CD4-positive, alpha-beta T cell treated with Interleukin-6 at 100 ng/mL for 8 hours (primary cell): ENCODE measurements at regions not wholly inside any gene's neighbourhood (a gene's known extent, or its start where the extent isn't known, plus 50 kb on each side); places are given as distances from the start of the nearest gene placed in this dataset.

Experiments used
- DNase-seq: peaks from one replicate; pipeline ENCODE4 v3.0.0-alpha.2; 2020; ENCODE audit warnings: mixed read lengths, low spot score

DNA sequence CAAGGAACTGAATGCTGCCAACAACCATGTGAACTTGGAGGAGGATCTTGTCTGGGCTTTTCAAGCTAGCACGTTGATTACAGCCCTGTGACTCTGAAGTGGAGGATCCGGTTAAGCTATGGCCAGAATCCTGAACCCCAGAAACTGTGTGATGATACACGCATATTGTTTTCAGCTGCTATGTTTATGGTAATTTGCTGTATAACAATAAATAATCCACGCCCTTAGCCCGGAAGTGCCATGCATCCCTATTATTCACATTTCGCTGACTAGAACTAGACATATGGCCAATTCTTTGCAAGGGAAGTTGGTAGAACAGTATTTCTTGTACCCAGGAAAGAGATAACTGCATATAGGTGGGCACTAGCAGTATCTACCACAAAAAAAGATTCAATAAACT lies 510.8 kb upstream of the BTBD3 start:
- no peak for DNase-seq

DNA sequence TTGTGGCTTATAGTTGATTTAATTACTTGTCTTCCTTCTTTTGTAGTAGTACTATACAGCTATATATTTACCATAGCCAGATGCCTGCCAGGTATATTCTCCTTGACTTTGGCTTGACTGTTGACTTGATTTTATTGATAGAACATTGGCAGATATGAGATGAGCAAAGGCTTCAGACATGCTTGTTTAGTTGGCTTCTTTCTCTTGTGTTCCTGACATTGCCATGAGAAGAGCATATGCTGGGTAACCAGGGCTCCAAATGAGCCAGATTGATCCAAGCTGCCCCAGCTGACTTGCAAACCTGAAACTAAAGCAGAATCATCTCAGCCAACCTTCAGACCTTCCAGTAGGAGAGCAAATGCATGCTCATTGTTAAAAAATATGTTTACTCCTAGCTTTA lies 508.1 kb upstream of the BTBD3 start:
- no peak for DNase-seq

DNA sequence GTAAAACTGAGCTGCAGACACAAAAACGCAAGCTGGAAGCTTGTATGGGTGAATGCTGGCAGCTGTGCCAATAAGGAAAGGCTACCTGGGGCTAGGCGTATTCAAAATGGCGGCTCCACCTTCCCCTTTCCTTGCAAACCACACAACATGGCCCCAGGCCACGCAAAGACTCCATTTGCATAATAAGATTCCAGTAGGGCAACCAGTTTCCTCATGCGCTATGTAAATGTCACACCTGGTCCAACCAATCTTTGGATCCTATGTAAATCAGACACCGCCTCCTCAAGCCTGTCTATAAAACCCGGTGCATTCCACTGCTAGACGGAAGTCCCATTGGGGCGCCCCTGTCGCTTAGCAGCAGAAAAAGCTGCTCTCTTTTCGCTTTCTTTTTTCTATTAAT lies 505.9 kb upstream of the BTBD3 start:
- DNase-seq = no peak

DNA sequence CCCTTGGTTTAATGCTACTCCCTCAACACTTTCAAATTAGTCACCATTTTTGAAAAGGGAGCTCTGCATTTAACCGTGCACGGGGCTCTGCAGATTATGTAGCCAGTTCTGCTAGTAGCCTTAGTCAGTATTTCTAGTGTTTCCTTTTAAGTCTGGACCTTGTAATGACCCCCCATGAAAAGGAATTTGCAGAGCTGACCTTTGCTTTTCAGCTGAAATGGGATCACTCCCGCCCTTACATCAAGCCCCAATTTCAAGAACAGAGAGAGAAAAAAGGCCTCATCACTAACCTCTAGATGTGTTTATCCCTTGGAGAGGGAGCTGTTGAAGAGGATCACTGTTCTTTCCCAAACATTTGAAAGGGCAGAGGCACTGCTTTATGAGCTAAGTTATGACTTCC lies 490.7 kb upstream of the BTBD3 start:
- no peak for DNase-seq

DNA sequence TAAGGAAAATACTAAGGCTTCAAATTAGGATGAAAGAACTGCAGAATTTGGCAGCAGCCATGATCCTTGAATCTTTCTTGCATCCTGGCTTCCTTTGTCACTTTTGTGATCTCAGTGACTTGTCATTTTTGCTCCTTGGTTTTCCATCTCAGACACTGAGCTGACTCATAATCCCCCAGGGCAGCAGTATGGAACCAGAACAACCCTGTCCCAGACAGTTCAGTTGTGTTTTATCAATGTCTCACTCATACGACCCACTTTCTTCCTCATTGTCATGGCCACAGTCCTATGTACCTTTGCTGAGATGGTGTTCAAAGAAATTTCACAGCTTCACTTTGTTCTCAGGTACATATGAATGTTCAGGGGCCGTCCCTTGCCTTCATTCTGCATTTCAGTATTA lies 488.5 kb upstream of the BTBD3 start:
- no peak for DNase-seq

DNA sequence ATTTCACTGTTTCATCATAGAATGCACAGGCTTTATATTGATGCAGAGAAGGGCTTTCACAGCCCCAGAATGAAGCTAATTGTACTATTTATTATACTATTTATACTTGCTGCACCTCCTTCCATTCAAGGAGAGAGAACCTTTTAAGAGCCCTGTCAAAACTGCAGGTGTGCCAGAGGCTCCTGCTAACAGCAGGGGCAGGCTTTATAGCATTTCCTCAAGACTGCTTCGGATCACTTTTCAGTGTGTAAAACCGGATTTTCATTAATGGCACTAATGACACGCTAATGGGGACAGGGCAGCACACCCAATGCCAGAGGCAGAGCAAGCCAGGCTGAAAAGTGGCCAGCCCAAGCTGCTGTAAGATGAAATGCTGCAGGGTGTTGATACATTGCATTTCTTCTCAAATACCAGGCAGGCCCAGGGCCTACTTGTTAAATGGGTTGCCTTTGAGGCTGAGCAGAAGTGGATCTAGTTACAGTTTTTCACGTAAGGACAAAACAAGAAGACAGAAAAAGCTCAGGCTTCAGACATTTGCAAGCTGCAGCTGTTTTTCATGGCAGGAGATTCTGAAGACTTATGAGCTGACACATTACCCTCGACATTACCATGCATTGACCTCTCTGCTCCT lies 487.7 kb upstream of the BTBD3 start:
- no peak for DNase-seq

DNA sequence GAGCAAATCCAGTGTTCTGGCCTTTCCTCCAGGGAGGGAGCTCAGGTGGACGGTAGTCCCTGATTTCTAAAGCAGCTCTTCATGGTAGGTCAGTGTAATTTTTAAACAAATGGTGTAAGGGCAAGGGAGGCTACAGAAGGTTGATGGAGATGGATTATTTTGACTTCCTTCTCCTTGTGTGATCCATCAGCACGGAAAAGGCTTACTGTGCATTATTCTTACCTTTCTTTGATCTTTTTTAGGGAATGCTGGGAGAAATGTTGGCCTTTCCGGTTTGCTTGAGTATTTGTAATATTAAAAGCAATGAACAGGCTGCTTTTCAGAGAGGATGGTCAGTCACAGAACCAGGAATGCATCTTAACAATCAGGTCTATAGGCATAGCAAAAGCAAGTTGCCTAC lies 487.0 kb upstream of the BTBD3 start:
- DNase-seq = no peak

DNA sequence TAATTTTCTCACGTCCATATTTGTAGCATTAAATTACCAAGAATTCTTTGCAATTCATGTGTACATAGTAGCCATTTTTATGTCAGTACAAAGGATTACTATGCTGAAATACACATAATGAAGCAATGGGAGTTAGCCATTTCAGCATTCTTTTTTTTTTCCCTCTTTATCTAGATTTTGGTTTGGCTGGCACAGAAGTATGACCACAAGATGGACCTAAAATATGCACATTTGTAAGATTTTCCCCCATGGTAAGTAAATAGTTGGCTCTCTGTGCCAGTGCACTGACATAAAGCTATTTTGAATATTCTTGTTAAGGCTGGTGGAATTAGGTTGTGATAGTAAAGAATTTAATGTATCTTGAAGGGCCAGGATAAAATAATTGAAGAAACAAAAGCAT lies 486.1 kb upstream of the BTBD3 start:
- no peak for DNase-seq

DNA sequence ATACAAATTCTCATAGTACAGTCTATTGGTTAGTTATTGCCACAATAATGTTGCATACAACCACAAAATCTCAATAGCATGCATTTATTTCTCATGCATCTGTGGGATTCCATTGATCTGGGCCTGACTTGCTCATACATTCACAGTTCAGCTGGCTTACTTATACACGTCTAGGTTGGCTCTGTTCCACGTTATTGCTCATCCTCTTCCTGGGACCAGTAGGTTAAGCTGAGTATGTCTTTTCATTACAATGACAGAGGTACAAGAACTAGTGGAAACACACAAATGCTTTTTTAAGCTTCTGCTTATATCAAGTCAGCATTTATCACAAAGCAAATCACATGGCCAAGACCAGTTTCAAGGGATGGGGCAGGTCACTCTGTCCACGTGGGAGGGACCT lies 485.3 kb upstream of the BTBD3 start:
- DNase-seq = no peak

DNA sequence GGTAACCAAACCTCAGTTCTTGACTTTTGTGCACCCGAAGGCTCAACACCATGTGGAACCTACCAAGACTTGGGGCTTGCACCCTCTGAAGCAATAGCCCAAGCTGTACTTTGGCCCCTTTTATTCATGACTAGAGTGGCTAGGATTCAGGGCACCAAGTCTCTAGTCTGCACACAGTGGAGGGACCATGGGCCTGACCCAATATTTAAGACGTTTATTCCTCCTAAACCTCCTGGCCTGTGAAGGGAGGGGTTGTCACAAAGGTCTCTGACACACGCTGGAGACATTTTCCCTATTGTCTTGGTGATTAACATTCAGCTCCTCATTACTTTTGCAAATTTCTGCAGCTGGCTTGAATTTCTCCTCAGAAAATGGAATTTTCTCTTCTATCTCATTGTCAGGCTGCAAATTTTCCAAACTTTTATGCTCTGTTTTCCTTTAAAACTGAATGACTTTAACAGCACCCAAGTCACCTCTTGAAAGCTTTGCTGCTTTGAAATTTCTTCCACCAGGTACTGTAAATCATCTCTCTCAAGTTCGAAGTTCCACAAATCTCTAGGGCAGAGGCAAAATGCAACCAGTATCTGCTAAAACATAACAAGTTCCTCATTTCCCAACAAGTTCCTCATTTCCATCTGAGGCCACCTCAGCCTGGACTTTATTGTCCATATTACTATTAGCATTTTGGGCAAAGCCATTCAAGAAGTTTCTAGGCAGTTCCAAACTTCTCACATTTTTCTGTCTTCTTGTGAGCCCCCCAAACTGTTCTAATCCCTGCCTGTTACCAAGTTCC lies 481.4 kb upstream of the BTBD3 start:
- no peak for DNase-seq

DNA sequence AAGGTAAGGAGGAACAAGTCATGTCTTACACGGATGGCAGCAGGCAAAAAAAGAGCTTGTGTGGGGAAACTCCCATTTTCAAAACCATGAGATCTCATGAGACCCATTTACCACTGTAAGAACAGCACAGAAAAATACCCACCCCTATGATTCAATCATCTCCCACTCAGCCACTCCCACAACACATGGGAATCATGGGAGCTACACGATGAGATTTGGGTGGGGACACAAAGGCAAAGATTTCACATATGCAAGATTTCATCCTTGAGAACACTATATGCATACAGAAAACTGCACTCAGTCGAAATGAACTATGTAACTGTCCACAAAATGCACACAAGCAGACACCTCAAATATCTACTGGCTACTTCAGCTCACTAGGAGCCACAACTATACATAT lies 480.6 kb upstream of the BTBD3 start:
- no peak for DNase-seq

DNA sequence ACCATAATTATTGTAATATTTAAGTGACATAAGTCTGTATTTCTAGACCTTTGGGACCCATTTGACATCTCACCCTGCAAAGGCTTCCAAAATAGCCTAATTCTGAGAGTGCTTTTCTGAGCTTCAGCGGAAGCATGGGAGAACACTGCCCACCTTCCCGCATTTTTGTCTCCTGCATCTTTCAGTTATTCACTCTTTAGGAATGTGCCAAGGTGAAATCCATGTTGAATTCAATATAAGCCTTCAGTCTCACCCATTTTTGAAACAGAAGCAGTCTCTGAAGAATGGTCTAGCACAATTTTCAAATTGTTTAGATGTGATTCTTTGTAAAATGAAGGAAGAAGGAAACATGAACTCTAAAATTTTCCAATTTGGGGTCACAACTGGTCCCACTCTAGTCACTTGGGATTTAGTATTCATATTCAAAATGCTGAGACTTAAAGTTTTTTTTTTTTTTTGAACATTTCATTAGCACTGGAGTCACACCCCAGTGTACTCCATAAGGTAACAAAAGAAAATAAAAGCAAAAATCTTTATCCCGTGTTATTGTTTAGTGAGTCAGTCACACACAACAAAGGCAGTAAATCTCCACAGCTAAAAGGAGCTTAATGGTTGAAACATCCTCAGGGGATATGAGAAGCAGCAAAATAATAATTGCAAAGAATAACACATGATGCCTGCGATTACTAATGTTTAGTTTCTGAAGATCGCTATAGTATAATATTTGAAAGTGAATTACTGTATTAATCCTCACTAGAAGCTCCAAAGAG lies 479.9 kb upstream of the BTBD3 start:
- no peak for DNase-seq

DNA sequence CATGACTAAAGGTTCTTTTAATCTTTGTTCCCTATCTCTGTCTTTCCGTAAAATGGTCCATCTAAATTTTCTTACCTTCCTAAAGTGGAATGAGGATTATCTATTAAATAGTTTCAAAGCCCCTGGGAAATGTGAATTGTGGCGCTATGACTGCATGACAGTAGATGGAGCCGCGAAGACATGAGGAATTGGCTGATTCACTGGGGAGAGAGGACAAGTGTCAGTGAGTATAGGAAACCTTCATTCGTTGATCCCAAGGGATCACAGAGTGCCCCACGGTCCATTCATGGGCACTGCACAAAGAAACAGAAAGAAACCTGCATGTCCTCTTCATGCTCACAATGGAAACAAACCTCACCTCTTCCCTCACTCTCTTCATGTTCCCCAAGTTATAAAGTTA lies 479.3 kb upstream of the BTBD3 start:
- no peak for DNase-seq

DNA sequence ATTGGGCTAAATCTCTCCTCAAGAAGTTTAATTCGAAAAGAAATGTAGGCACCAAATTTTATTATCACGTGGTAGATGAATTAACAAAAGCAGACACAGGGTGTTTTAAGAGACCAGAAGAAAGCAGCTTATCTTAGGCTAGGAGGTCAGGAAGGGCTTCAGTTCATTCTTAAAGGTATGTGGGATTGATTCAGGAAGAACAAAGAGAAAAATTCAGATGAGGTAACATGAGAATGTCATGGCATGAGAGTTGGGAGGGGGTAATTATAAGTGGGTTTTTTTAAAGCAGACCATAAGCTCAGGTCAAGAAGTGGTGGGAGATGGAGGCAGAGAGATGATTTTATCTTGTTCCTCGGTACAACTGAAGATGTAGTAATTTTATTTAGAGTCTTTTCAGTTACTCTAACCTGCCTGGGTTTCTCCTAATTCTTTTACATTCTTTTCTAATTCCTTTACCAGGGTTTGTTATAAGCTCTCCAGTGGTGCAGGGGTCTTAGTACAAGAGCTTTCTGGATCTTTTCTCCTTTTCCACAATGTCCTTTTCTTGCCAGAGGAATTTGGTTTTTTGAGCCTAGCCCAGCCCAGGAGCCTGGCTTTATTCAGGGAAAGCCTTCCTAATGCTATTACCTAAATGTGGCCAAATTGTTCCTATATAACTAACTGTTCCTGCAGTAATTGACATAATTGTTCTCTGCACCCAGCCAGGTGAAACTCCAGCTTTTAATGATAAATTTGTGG lies 474.1 kb upstream of the BTBD3 start:
- no peak for DNase-seq

DNA sequence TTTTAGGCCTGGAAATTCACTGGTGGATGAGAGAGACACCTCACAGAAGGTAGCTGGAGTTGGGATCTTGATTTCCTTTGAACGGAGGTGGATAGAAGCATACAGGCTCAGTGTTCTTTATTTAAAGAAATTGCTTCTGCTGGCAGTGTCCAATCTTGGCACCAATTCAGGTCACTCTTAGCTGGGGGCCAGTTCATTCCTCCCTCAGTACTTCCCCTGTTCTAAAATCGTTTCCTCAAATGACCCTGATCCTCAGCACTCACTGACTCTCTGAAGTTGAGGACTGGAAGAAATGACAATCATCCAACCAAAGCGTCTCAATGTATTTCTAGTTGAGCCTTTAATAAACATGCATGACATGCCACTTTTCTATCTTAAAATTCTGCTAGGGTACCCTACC lies 472.5 kb upstream of the BTBD3 start:
- no peak for DNase-seq

DNA sequence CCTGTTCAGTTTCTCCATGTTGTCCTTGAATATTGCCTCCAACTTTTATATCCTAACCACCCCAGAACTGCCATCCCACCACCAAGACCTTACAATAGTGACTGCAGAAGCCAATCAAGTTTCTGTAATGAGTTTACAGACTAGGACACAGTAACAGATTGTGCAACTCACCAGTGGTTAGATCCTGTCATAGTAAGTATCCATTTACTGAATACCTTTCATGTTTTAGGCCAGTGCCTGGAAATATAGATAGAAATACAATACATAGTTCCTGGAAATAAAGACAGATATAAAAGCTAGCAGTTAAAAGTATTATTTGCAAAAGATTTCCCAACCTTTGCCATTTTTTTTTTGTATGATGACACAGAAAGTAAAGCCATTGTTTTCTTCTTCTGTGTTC lies 471.8 kb upstream of the BTBD3 start:
- no peak for DNase-seq

DNA sequence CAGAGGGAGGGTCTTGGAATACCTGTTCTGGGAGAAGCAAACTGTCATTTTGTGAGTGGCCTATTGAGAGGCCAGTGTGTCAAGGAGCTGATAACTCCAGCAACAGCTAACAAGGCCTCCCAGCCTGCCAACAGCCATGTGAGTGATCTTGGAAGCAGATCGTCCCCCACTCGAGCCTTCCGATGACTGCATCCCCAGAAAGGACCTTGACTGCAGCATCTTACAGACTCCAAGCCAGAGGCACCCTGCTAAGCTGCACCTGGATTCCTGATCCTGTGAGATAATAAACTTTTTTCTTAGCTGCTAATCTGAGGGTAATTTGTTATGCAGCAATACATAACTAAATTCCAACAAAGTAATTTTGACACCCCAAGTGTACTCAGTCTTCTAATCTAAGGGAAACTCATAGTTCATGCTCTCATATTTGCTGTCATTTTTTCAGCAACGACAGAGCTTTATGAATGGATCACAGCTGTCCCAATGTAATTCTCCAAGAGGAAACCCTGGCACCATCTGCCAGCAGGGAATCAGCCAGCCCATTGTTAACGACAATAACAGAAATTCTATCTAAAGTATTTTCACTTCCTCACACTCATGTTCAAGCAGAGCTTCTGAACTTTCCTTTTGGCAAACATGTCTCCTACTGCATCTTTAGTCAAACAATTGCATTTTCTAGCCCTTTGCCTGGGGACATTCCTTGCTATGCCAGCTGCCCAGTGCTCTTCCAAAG lies 470.2 kb upstream of the BTBD3 start:
- DNase-seq = no peak

DNA sequence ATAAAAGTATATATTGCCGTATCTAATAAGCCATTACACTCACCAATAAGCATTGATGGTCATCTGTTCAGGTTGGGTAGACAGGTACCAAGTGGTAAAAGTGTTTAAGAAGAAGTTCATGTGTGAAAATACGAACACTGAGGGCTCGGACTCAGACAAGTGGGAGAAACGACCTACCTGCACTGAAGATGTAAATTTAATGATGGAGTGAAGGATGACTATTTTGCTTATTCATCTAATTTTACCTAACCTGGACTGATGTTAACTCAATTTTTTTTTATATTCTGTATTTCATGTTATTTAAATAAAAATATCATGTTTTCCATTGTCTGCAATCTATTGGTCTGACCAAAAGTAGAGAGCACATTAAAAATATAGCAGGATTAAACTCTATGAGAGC lies 469.1 kb upstream of the BTBD3 start:
- DNase-seq = no peak

DNA sequence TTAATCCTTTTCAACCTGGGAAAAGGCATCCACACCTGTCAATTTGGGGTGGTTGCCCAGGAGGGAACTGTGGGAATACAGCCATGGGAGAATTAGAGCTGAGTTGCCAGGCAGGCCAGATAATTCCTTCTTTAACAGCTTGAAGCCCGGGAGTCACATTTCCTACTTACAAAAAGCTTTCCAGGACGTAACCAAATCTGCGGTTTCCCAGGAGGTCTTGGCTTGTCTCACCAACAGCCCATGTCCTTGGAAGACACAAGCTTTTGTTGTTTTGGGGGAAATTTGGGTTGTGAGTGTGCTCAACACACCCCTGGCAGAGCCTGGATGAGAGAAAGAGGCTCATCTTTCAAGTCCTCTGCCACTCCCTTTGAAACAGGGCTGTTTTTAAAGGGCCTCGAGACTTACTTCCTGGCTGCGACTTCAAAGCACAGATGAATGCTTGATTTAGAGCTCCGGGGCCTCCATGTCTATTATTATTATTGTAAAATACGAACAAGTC lies 465.9 kb upstream of the BTBD3 start:
- DNase-seq = no peak

DNA sequence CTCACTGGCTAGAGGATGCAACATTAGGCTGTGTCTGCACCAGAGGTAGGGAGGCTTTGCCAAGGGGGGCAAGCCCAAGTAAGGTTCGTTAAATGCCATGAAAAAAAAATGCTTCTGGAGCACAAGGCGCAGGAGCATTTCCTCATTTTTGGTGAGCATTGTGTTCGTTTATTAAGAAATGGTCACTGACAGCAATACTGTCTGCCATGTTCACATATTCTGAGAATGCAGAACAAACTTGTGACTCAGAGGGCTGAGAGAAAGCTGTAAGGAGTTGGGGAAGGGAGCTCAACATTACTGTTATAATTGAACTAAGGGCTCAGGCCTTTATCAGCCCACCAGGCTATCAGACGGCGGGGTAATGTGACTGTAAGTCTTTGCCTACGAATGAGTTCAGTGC lies 465.4 kb upstream of the BTBD3 start:
- no peak for DNase-seq

DNA sequence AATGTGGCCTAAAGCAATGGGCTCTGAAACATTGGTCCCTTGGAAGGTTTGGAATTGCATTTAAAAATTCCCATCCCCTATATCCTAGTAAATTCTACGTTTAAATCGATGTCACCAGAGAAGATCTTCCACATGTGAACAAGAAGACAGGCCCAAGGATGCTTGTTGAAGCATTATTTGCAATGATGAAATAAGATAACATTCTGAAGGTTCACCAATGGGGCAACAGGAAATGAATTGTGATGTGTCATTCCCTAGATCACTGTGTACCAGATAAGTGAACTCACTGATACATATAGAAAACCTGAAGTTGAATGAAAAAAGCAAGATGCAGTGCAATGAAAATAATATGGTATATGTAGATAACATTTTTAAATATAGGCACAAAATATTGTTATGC lies 464.3 kb upstream of the BTBD3 start:
- DNase-seq = no peak
